Activated CD4-positive, alpha-beta T cell treated with anti-CD3 and anti-CD28 coated beads for 36 hours (primary cell): ENCODE measurements at regions not wholly inside any gene's neighbourhood (a gene's known extent, or its start where the extent isn't known, plus 50 kb on each side); places are given as distances from the start of the nearest gene placed in this dataset.

Source experiments
- ATAC-seq: fragments of 200-7000 bp; cut with Tn5 transposase; one replicate; pipeline ENCODE4 v1.10.0; 2021; ENCODE audit warnings: mild to moderate bottlenecking, moderate library complexity
- CTCF ChIA-PET: fragments of 350-600 bp; sonication (Branson Sonifier 250); formaldehyde crosslinking; loops from one replicate; lab custom pipeline; 2021; ENCODE audit warnings: antibody characterized with exemption; lab: Charles Lee
- POLR2A ChIA-PET: fragments of 350-600 bp; sonication (Branson Sonifier 250); formaldehyde crosslinking; loops from one replicate; lab custom pipeline; 2021; ENCODE audit warnings: antibody characterized with exemption, inconsistent platforms; lab: Charles Lee
- DNase-seq: peaks from one replicate; pipeline ENCODE4 v3.0.0-alpha.2; 2020
- H3K27ac Mint-ChIP-seq: one replicate; pipeline ENCODE4 v1.8.0; 2021; ENCODE audit warnings: mixed read lengths
- H3K27me3 Mint-ChIP-seq: one replicate; pipeline ENCODE4 v1.8.0; 2021; ENCODE audit warnings: mixed read lengths
- H3K36me3 Mint-ChIP-seq: one replicate; pipeline ENCODE4 v1.8.0; 2021; ENCODE audit warnings: low read depth, mixed read lengths
- H3K4me1 Mint-ChIP-seq: one replicate; pipeline ENCODE4 v1.8.0; 2021; ENCODE audit warnings: mixed read lengths
- H3K4me3 Mint-ChIP-seq: one replicate; pipeline ENCODE4 v1.8.0; 2021; ENCODE audit warnings: mild to moderate bottlenecking, moderate library complexity, mixed read lengths
- H3K9me3 Mint-ChIP-seq: one replicate; pipeline ENCODE4 v1.8.0; 2021; ENCODE audit warnings: low read depth, mixed read lengths
- intact Hi-C, 2 experiments: fragments of 100-400 bp; cut with DNase I in 1 of 2; cut with micrococcal nuclease in 1 of 2; formaldehyde crosslinking; loops; one replicate each; pipeline versions ENCODE4 v1.14.2 to v1.15.1; 2022 to 2024; cut with DNase I, micrococcal nuclease

DNA sequence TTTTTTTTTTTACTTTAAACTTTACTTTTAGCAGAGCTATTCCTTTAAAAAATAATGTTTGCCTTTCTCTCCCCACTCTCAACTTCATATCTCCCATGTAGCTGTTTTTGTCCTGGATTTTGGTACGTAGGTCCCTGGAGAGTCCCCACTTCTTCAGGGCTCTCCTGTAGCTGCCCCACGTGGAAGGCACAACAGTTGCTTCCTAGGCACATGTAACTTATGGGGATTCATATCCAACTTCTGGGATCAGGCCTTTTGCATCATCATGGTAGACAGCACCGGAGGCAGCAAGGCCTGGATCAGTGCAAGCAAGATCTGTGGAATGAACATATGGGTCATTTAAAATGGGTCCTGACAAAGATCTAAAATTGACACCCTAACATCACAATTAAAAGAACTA is 95.7 kb downstream of the ACAA2 start:
- ChIA-PET CTCF (interaction anchor here (0.6 kb wide), 1 partner anchor 201 kb away, joined by 3 read pairs; no protein-coding TSS in a partner anchor), POLR2A (no interaction called here)
- Mint-ChIP-seq H3K4me3 (no peak overlapping the region), H3K9me3 (peaks cover 3% of the 10 kb centered on the region), H3K27ac (no peak overlapping the region), H3K4me1 (no peaks in the 10 kb centered on the region), H3K36me3 (peaks cover 2% of the 10 kb centered on the region), H3K27me3 (peaks cover 10% of the 10 kb centered on the region)
- intact Hi-C loops, result no loop called here
- DNase-seq, result no peak
- no peak for ATAC-seq

DNA sequence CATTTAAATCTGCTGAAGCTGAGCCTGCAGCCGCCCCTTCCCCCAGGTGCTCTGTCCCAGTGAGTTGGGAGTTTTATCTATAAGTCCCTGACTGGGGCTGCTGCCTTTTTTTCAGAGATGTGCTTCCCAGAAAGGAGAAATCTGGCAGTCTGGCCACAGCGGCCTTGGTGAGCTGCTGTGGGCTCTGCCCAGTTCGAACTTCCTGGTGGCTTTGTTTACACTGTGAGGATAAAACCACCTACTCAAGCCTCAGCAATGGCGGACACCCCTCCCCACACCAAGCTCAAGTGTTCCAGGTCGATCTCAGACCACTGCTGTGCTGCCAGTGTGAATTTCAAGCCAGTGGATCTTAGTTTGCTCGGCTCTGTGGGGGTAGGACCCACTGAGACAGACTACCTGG is 97.3 kb downstream of the ACAA2 start:
- DNase-seq (no peak), ATAC-seq (no peak)
- ChIA-PET POLR2A (no interaction called here), CTCF (interaction anchor here (0.7 kb wide), 1 partner anchor 159 kb away, joined by 4 read pairs; no protein-coding TSS in a partner anchor)
- intact Hi-C loops, result no loop called here
- peaks cover 2% of the 10 kb centered on the region for H3K36me3 Mint-ChIP-seq
- H3K4me1 Mint-ChIP-seq, result no peaks in the 10 kb centered on the region
- peaks cover 11% of the 10 kb centered on the region for H3K27me3 Mint-ChIP-seq
- H3K9me3 Mint-ChIP-seq, result peaks cover 3% of the 10 kb centered on the region
- no peak overlapping the region for H3K4me3 Mint-ChIP-seq
- no peak overlapping the region for H3K27ac Mint-ChIP-seq

DNA sequence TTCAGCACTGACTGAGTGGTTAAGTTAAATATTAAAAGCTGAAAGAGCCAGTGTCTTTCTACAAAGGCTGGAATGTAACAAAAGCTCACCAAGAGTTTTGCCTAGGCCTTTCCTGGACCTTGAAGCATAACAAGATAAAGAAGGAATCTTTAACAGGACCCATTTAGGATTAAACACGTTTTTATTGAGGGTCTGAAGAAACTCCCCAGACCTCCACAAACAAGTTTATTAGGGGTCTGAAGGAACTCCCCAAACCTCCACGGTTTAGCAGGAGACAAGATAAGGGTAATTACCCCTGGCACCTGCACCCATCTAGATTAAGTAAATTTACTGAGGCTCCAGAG is 104.0 kb downstream of the ACAA2 start:
- Mint-ChIP-seq H3K27me3 (peaks cover 12% of the 10 kb centered on the region), H3K4me1 (no peaks in the 10 kb centered on the region), H3K4me3 (no peak overlapping the region), H3K27ac (no peak overlapping the region), H3K36me3 (no peaks in the 10 kb centered on the region), H3K9me3 (no peaks in the 10 kb centered on the region)
- ATAC-seq (no peak), DNase-seq (no peak)
- intact Hi-C loops, result no loop called here
- CTCF ChIA-PET, result interaction anchor here (0.6 to 1.1 kb wide), 2 partner anchors 76 to 160 kb away, joined by 3 read pairs; no protein-coding TSS in a partner anchor
- POLR2A ChIA-PET, result no interaction called here

DNA sequence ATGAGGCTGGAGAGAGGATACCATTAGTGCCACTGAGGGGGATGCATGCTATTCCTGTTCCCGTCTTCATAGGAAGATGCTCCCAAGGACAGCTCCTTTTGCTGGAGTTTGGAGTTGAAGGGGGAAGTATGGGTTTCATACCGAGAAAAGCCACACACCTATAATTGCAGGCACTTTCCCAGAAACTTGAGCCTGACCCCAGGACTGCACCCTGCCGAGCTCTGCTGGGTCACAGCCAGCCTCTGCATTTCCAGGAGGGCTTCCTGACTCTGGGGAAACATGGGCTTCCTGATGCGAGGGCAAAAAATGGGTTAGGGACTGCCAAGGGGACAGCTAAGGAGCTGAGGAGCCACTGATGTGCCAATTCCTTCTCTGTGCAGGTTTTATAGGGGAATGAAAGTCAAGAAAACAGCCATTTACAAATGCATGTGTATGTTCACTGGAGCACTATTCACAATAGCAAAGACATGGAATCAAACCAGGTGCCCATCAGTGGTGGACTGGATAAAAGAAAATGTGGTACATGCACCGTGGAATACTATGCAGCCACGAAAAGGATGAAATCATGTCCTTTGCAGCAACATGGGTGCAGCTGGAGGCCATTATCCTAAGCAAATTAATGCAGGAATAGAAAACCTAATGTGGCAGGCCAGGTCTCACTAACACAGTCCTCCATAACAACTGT is 104.5 kb downstream of the ACAA2 start:
- ChIA-PET CTCF (interaction anchor here (1.1 kb wide), 1 partner anchor 161 kb away, joined by 3 read pairs; no protein-coding TSS in a partner anchor), POLR2A (no interaction called here)
- Mint-ChIP-seq H3K9me3 (no peaks in the 10 kb centered on the region), H3K27me3 (peaks cover 12% of the 10 kb centered on the region), H3K4me3 (no peak overlapping the region), H3K36me3 (no peaks in the 10 kb centered on the region), H3K27ac (no peak overlapping the region), H3K4me1 (no peaks in the 10 kb centered on the region)
- intact Hi-C loops, result no loop called here
- DNase-seq, result no peak
- ATAC-seq, result no peak

DNA sequence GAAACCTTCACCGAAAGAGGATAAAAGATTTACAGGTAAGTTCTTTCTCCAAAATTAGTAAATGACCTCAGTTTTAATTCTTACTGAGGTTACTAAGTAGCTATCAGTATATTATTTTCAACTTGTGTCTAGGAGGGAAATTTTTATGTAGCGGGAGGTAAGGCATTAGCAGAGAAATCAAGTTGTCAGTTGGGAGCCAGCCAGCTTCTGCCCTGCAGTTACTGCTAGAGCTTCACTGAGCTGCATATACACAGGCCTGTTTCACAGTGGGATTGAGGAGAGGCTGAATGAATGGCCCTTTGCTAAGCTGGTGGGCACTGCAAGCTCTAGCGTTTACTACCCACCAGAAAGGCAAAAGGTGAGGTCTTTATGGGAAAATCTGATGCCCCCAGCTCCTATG is 105.7 kb downstream of the ACAA2 start:
- POLR2A ChIA-PET, result no interaction called here
- Mint-ChIP-seq H3K27me3 (peaks cover 5% of the 10 kb centered on the region), H3K9me3 (no peaks in the 10 kb centered on the region), H3K4me3 (no peak overlapping the region), H3K36me3 (no peaks in the 10 kb centered on the region), H3K27ac (no peak overlapping the region), H3K4me1 (no peaks in the 10 kb centered on the region)
- no peak for ATAC-seq
- DNase-seq, result no peak
- intact Hi-C loops, result no loop called here
- CTCF ChIA-PET, result interaction anchor here (1.2 kb wide), 1 partner anchor 1031 kb away, joined by 3 read pairs; no protein-coding TSS in a partner anchor

DNA sequence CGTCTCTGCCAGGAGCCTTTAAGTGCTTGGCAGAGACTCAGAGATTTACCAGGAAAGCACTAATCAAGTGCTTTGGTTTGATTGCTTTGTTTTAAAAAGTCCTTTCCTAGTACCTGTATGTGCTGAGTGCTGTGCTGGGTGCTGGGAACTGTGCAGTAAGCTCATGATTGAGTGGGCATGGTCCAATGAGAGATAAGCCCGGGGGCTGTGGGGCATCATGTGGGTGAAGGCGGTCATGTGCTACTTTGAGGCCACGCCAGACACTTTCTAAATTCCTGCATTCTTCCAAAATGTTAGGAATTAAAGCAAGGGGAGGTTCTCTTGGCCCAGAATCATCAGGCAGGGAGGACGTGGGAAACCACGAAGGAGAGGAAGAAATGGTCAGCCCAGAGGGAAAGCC is 109.0 kb downstream of the ACAA2 start:
- Mint-ChIP-seq H3K4me3 (no peak overlapping the region), H3K27me3 (peaks cover 3% of the 10 kb centered on the region), H3K4me1 (no peaks in the 10 kb centered on the region), H3K9me3 (no peaks in the 10 kb centered on the region), H3K36me3 (no peaks in the 10 kb centered on the region), H3K27ac (no peak overlapping the region)
- ChIA-PET POLR2A (no interaction called here), CTCF (no interaction called here)
- ATAC-seq (no peak), DNase-seq (no peak)
- intact Hi-C loops, result no loop called here

DNA sequence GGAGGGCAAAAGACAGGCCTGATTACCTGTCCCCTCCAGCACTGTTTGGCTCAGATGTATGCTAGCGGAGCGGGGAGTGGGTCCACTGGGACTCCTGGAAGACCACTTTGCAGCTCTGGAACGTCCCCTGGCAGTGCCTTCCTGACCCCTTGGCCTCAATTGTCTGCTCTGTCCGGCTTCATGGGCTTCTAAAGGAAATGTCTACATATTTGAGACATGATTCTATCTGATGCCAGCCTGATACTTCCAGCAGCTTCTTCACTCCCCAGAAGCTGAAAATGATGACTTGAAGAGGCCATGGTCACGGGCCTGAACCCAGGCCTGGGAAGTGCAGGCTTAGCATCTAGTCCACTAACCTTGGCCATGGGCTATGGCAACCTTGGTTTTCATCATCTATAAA is 112.1 kb downstream of the ACAA2 start:
- ChIA-PET CTCF (no interaction called here), POLR2A (no interaction called here)
- ATAC-seq (no peak), DNase-seq (no peak)
- peaks cover 3% of the 10 kb centered on the region for H3K27me3 Mint-ChIP-seq
- intact Hi-C loops, result no loop called here
- H3K4me3 Mint-ChIP-seq, result no peak overlapping the region
- H3K4me1 Mint-ChIP-seq, result no peaks in the 10 kb centered on the region
- no peaks in the 10 kb centered on the region for H3K36me3 Mint-ChIP-seq
- no peaks in the 10 kb centered on the region for H3K9me3 Mint-ChIP-seq
- H3K27ac Mint-ChIP-seq, result no peak overlapping the region

DNA sequence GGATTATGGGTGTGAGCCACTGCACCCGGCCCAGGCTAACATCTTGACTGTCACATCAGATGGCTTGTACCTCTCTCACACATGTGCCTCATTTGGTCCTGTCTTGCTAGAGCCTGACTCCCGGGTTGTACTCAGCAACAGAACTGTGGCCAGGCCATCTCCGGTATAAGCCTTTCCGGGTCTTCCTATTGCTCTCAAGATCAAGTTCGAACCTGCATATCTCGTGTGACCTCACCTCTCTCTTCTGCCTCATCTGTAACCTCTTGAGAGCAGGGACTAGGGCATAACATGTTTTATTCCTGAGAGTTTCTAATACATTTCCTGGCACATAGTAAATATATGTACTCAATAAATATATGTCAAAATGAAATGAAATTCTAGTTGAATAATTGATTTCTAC is 114.0 kb downstream of the ACAA2 start:
- POLR2A ChIA-PET, result no interaction called here
- DNase-seq (no peak), ATAC-seq (no peak)
- H3K36me3 Mint-ChIP-seq, result no peaks in the 10 kb centered on the region
- CTCF ChIA-PET, result no interaction called here
- H3K9me3 Mint-ChIP-seq, result no peaks in the 10 kb centered on the region
- H3K4me1 Mint-ChIP-seq, result no peaks in the 10 kb centered on the region
- no peak overlapping the region for H3K27ac Mint-ChIP-seq
- no peak overlapping the region for H3K4me3 Mint-ChIP-seq
- no peaks in the 10 kb centered on the region for H3K27me3 Mint-ChIP-seq
- intact Hi-C loops, result no loop called here

DNA sequence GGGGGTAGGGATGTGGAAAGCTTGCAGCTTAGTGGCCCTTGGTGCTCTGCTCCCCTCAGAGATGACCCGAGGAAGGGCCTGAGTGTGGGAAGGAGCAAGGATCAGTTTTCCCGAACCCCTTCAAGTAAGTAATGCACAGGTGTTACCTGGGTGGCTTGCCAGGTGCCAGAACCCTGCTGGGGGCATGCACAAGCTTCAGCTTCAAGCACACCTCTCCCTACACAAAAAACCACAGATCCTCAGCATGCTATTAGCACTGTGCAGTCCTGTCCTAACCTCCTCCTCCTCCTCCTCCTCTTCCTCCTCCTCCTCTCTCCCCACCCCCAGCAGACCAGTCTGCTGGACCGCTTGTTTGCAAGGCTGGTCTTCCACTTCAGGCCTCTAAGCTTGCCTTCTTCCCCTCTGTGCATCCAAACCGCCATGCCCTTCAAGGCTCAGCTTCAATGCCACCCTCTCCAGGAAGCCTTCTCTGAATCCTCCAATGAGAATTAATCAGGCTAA is 114.8 kb downstream of the ACAA2 start:
- no peaks in the 10 kb centered on the region for H3K9me3 Mint-ChIP-seq
- no peak for DNase-seq
- H3K27ac Mint-ChIP-seq, result no peak overlapping the region
- intact Hi-C loops, result no loop called here
- ChIA-PET CTCF (no interaction called here), POLR2A (no interaction called here)
- no peak overlapping the region for H3K4me3 Mint-ChIP-seq
- ATAC-seq, result no peak
- H3K4me1 Mint-ChIP-seq, result no peaks in the 10 kb centered on the region
- no peaks in the 10 kb centered on the region for H3K27me3 Mint-ChIP-seq
- H3K36me3 Mint-ChIP-seq, result no peaks in the 10 kb centered on the region

DNA sequence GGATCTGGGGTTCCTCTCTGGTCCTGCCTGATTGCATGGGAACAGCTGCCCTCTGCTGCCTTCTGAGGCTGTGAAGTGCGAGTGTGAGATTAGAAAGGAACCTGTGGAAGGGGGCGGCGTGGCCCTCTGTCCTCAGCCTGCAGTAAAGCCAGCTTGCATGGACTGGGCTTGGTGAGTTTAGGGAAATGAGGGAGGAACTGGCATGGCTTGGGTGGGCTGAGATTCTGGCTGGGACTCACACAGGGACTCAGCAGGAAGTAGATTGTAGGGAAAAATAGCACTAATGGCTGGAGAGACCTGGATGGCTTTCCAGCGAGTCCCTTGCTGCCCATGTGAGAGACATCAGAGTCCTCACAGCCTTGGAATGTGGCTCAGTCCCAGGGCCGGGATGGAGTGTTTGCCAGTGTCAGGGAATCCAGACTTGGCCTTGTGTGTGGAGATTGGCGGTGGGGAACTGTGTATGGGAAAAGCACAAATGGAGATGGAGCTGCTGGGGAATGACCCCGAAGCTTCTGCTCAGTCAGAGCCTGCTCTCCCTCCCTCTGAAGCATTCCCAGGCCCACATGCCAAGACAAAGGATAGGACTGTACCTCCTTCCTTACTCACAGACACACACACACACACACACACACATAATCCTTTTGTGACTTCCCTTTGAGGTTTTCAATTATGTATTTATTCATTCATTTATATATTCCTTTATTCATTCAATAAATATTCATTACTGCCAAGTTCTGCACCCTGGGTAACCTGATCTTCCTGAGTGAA is 115.4 kb downstream of the ACAA2 start:
- CTCF ChIA-PET, result no interaction called here
- Mint-ChIP-seq H3K27ac (no peak overlapping the region), H3K36me3 (no peaks in the 10 kb centered on the region), H3K27me3 (no peaks in the 10 kb centered on the region), H3K4me1 (no peaks in the 10 kb centered on the region), H3K9me3 (no peaks in the 10 kb centered on the region), H3K4me3 (no peak overlapping the region)
- intact Hi-C loops, result no loop called here
- ATAC-seq (no peak), DNase-seq (no peak)
- POLR2A ChIA-PET, result no interaction called here

DNA sequence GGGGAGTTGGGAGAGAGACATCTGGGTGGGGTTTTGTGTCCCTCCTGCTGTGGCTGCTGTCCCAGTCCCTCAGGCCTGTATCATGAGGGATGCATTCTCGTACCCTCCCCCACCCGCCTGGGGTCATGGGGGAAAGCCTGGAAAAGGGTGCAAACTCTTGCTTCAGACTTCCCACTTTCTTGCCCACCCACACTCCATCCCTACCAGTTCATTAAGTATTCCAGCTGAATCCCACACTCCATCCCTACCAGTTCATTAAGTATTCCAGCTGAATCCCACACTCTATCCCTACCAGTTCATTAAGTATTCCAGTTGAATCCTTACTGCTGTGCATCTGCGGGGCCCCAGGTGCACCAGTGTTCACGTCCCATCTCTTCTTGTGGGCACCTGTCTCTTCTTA is 116.3 kb downstream of the ACAA2 start:
- intact Hi-C loops, result no loop called here
- Mint-ChIP-seq H3K27me3 (no peaks in the 10 kb centered on the region), H3K4me1 (no peaks in the 10 kb centered on the region), H3K36me3 (no peaks in the 10 kb centered on the region), H3K4me3 (no peak overlapping the region), H3K27ac (no peak overlapping the region), H3K9me3 (no peaks in the 10 kb centered on the region)
- DNase-seq (no peak), ATAC-seq (no peak)
- POLR2A ChIA-PET, result no interaction called here
- CTCF ChIA-PET, result no interaction called here

DNA sequence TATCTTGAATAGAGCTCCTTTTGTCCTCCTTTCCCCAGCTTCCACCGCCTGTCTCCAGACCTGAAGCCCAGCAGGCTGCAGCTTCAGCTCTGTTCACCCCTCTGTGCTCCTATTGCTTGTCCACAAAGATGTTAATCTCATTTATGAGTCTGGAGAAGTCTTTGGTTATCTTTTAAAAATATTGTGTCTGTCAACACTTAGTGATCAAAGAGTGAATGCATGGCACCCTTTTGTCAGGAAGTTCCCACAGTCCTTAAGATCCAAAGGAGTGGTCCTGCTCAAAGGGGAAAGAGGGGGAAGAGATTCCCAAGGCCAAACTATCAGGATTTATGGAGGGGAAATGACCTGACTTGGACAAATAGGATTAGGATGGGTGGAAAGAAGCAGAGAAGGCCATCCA is 118.9 kb downstream of the ACAA2 start:
- Mint-ChIP-seq H3K4me3 (no peak overlapping the region), H3K36me3 (no peaks in the 10 kb centered on the region), H3K27ac (no peak overlapping the region), H3K9me3 (no peaks in the 10 kb centered on the region), H3K4me1 (peaks cover 5% of the 10 kb centered on the region), H3K27me3 (no peaks in the 10 kb centered on the region)
- ChIA-PET POLR2A (no interaction called here), CTCF (interaction anchor here (0.7 kb wide), 1 partner anchor 30 kb away, joined by 3 read pairs; no protein-coding TSS in a partner anchor)
- ATAC-seq (no peak), DNase-seq (no peak)
- intact Hi-C loops, result no loop called here
